ENCODE measurements at regions not wholly inside any gene's neighbourhood (a gene's known extent, or its start where the extent isn't known, plus 50 kb on each side); places are given as distances from the start of the nearest gene placed in this dataset.

- Histone ChIP-seq H3K27ac (no peak overlapping the region), H3K4me1 (no peaks in the 10 kb centered on the region), H3K4me3 (no peak overlapping the region), H3K27me3 (no peaks in the 10 kb centered on the region), H3K36me3 (no peaks in the 10 kb centered on the region), H3K9me3 (no peaks in the 10 kb centered on the region)
- no peak for DNase-seq (ENCODE audit: low spot score)
- TF ChIP-seq, protein P1, sequence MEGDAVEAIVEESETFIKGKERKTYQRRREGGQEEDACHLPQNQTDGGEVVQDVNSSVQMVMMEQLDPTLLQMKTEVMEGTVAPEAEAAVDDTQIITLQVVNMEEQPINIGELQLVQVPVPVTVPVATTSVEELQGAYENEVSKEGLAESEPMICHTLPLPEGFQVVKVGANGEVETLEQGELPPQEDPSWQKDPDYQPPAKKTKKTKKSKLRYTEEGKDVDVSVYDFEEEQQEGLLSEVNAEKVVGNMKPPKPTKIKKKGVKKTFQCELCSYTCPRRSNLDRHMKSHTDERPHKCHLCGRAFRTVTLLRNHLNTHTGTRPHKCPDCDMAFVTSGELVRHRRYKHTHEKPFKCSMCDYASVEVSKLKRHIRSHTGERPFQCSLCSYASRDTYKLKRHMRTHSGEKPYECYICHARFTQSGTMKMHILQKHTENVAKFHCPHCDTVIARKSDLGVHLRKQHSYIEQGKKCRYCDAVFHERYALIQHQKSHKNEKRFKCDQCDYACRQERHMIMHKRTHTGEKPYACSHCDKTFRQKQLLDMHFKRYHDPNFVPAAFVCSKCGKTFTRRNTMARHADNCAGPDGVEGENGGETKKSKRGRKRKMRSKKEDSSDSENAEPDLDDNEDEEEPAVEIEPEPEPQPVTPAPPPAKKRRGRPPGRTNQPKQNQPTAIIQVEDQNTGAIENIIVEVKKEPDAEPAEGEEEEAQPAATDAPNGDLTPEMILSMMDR (IDR thresholded peaks at IDR 0.05), result no peak
Measured at GRCh38 chr3:135865085-135865484, 100.4 kb upstream of the PPP2R3A start.

- H3K4me3 ChIP-seq, result no peak overlapping the region
- H3K4me1 ChIP-seq, result no peaks in the 10 kb centered on the region
- no peaks in the 10 kb centered on the region for H3K27me3 ChIP-seq
- H3K9me3 ChIP-seq, result no peaks in the 10 kb centered on the region
- peak overlapping the region in 1 of 2 donors; percentile 29 for H3K27ac ChIP-seq
- no peak for DNase-seq (ENCODE audit: low spot score)
- TF ChIP-seq, protein P1 (IDR thresholded peaks at IDR 0.05), result no peak
- H3K36me3 ChIP-seq, result no peaks in the 10 kb centered on the region
Measured at GRCh38 chr3:135865553-135865952, 100.0 kb upstream of the PPP2R3A start.

DNA sequence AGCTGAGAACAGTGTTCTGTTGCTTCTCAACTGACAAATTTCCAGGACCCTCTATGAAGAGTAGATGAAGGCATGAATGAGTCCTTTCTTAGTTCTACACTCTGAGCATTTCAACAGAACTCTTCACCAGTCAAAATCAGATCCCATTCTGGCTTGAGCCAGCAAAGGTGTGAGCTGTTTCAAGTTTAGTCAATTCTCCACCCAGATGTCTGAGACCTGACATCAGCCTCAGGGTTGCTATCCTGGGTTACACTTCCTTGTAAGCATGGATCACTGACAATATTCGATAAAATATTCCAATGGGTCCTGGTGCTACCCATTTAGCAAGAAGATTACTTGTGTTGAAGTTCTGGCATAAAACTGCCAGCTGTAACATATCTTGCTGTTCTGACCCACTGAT lies 97.6 kb upstream of the PPP2R3A start:
- Histone ChIP-seq H3K27ac (no peak overlapping the region), H3K36me3 (no peaks in the 10 kb centered on the region), H3K27me3 (no peaks in the 10 kb centered on the region), H3K9me3 (no peaks in the 10 kb centered on the region), H3K4me1 (no peaks in the 10 kb centered on the region), H3K4me3 (no peak overlapping the region)
- DNase-seq (ENCODE audit: low spot score), result no peak
- TF ChIP-seq, protein P1 (IDR thresholded peaks at IDR 0.05), result no peak

DNA sequence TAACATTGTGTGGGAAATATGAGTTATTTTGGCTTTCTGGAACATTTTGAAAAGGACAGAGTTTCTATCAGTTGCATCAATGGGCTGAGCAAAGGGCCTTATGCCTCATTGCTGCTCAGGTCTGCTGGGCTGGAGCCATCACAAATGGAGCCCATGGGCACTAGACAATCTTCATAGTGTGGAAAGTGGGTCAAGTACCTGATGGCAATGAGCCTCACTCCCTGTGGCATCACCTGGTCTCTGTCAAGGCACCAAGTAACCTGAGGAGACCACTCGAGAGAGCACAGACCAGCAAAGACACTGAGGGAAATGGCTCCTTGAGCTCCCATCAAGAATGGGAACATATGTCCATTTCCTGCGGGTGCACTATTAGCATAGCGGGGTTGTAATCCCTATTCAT lies 96.7 kb upstream of the PPP2R3A start:
- TF ChIP-seq, protein P1 (IDR thresholded peaks at IDR 0.05), result no peak
- H3K4me3 ChIP-seq, result no peak overlapping the region
- no peak for DNase-seq (ENCODE audit: low spot score)
- H3K27me3 ChIP-seq, result no peaks in the 10 kb centered on the region
- H3K4me1 ChIP-seq, result no peaks in the 10 kb centered on the region
- peaks cover 0 to 4% of the 10 kb centered on the region in 2 donors for H3K9me3 ChIP-seq
- no peak overlapping the region for H3K27ac ChIP-seq
- no peaks in the 10 kb centered on the region for H3K36me3 ChIP-seq

DNA sequence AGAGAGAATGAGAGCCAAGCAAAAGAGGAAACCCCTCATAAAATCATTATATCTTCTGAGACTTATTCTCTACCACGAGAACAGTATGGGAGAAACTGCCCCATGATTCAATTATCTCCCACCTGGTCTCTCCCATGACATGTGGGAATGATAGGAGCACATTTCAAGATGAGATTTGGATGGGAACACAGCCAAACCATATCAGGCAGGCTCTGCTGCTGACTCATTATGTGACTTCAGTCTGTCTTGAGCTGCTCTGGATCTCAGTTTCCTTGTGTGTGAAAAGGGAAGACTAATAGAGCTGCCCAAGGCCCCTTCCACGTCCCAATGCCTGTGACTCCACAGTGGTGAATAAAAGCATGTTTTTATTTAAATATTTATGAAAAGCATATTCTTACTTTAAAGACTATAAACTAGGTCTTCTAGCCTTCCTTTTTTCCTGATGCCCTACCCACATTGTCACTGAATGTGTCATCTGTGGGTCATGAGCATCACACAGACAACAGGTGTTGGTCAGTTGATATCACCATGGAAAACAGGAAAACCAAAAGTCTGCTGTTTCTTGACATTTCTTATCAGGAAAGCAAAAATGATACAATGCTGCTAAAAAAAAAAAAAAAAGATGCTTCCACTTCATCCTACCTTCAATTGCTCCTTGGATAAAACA lies 96.0 kb upstream of the PPP2R3A start:
- peaks cover 0 to 12% of the 10 kb centered on the region in 2 donors for H3K9me3 ChIP-seq
- no peaks in the 10 kb centered on the region for H3K36me3 ChIP-seq
- no peak overlapping the region for H3K27ac ChIP-seq
- DNase-seq (ENCODE audit: low spot score), result no peak
- H3K4me1 ChIP-seq, result no peaks in the 10 kb centered on the region
- no peak overlapping the region for H3K4me3 ChIP-seq
- no peaks in the 10 kb centered on the region for H3K27me3 ChIP-seq
- TF ChIP-seq, protein P1 (IDR thresholded peaks at IDR 0.05), result no peak

DNA sequence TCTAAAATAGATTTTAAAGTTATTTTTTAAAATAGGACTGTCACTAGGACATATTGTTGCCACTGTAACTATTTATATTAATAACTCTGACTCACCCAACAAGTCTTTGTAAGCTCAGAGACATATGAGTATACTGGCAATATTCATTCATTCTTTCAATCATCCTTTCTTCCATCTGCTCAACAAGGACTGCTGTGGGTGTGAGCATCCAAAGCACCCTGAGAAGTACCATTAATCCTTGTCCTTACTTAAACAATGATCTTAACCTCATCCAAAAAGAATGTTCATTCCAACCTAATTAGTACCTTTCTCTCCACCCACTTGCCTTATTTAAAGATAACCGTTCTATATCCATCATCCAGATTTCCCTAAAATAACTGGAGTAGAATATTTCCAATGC lies 94.2 kb upstream of the PPP2R3A start:
- Histone ChIP-seq H3K27ac (no peak overlapping the region), H3K4me1 (no peaks in the 10 kb centered on the region), H3K4me3 (no peak overlapping the region), H3K27me3 (no peaks in the 10 kb centered on the region), H3K36me3 (no peaks in the 10 kb centered on the region), H3K9me3 (peaks cover 0 to 13% of the 10 kb centered on the region in 2 donors)
- no peak for DNase-seq (ENCODE audit: low spot score)
- TF ChIP-seq, protein P1 (IDR thresholded peaks at IDR 0.05), result no peak

Measured in right atrium auricular region (tissue), 2 donors.